Right atrium auricular region (tissue), 2 donors: ENCODE measurements at regions not wholly inside any gene's neighbourhood (a gene's known extent, or its start where the extent isn't known, plus 50 kb on each side); places are given as distances from the start of the nearest gene placed in this dataset.

ENCODE experiments used
- DNase-seq: peaks from one replicate; pipeline ENCODE4 v3.0.0-alpha.2; 2019; ENCODE audit warnings: low spot score
- H3K27ac ChIP-seq, 2 donors: fragments of 200-600 bp; sonication (generic); 1 replicate in 1 of 2; 2 replicates in 1 of 2; pipeline ENCODE4 v1.5.1; 2016 to 2019
- H3K27me3 ChIP-seq, 2 donors: fragments of 200-600 bp; sonication (generic); one replicate each; pipeline versions ENCODE4 v1.5.1 to v1.6.0; 2017 to 2019
- H3K36me3 ChIP-seq: fragments of 200-600 bp; sonication (generic); one replicate; pipeline ENCODE4 v1.5.1; 2016
- H3K4me1 ChIP-seq, 2 donors: fragments of 200-600 bp; sonication (generic); one replicate each; pipeline versions ENCODE4 v1.5.1 to v1.6.0; 2017 to 2019
- H3K4me3 ChIP-seq, 2 donors: fragments of 200-600 bp; sonication (generic); 1 replicate in 1 of 2; 2 replicates in 1 of 2; pipeline ENCODE4 v1.5.1; 2017 to 2019; ENCODE audit warnings: mild to moderate bottlenecking in 1 of 2, moderate library complexity in 1 of 2
- H3K9me3 ChIP-seq, 2 donors: fragments of 200-600 bp; sonication (generic); one replicate each; pipeline ENCODE4 v1.5.1; 2019
- TF ChIP-seq, protein P1 (sequence below), 2 donors: fragments of 200-600 bp; sonication (generic); IDR thresholded peaks; one replicate each; pipeline ENCODE4 v1.5.1; 2019; ENCODE audit warnings: antibody characterized with exemption in 2 of 2

DNA sequence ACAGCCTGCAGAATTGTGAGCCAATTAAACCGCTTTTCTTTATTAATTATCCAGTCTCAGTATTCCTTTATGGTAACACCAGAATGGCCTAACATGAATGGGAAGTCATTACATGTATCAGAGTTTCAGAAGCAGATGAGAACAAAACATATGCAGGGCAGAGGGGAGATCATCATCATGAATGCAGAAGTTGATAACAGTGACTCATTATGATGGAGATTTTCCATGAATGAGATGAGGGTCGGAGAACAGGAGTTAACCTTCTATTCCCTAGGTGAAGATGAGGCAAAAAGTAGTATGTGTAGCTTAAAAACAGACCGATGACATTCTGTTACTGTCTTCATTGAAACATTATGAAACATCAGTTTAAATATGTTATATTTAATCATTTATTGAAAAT lies 59.5 kb upstream of the PPM1B start:
- H3K27ac ChIP-seq = no peak overlapping the region
- no peaks in the 10 kb centered on the region for H3K27me3 ChIP-seq
- no peak for DNase-seq
- H3K9me3 ChIP-seq = no peaks in the 10 kb centered on the region
- H3K4me3 ChIP-seq = no peak overlapping the region
- TF ChIP-seq, protein P1, sequence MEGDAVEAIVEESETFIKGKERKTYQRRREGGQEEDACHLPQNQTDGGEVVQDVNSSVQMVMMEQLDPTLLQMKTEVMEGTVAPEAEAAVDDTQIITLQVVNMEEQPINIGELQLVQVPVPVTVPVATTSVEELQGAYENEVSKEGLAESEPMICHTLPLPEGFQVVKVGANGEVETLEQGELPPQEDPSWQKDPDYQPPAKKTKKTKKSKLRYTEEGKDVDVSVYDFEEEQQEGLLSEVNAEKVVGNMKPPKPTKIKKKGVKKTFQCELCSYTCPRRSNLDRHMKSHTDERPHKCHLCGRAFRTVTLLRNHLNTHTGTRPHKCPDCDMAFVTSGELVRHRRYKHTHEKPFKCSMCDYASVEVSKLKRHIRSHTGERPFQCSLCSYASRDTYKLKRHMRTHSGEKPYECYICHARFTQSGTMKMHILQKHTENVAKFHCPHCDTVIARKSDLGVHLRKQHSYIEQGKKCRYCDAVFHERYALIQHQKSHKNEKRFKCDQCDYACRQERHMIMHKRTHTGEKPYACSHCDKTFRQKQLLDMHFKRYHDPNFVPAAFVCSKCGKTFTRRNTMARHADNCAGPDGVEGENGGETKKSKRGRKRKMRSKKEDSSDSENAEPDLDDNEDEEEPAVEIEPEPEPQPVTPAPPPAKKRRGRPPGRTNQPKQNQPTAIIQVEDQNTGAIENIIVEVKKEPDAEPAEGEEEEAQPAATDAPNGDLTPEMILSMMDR (IDR thresholded peaks at IDR 0.05) = no peak
- no peaks in the 10 kb centered on the region for H3K4me1 ChIP-seq
- H3K36me3 ChIP-seq = no peaks in the 10 kb centered on the region

DNA sequence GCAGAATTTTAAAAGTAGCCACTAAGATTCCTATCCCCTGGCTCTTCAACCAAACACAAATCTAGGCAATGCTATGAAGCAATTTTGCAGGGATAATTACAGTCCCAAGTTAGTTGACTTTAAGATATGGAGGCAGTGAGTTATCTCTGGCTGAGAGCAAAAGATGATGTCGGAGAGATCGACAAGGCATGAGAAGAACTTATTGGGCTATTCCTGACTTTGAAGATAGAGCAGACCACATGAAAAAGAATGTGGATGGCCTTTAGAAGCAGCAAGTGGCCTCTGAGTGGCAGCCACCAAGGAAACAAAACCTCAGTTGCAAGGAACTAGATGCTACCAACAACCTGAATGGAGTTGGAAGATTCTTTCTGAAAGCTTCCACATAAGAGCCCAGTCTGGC lies 58.2 kb upstream of the PPM1B start:
- no peak overlapping the region for H3K4me3 ChIP-seq
- no peak for DNase-seq
- H3K4me1 ChIP-seq = no peaks in the 10 kb centered on the region
- TF ChIP-seq, protein P1 (IDR thresholded peaks at IDR 0.05) = no peak
- no peaks in the 10 kb centered on the region for H3K9me3 ChIP-seq
- H3K27me3 ChIP-seq = no peaks in the 10 kb centered on the region
- no peak overlapping the region for H3K27ac ChIP-seq
- no peaks in the 10 kb centered on the region for H3K36me3 ChIP-seq

- TF ChIP-seq, protein P1 (IDR thresholded peaks at IDR 0.05) = no peak
- no peak overlapping the region for H3K4me3 ChIP-seq
- no peaks in the 10 kb centered on the region for H3K4me1 ChIP-seq
- no peak for DNase-seq
- no peak overlapping the region for H3K27ac ChIP-seq
- H3K36me3 ChIP-seq = no peaks in the 10 kb centered on the region
- no peaks in the 10 kb centered on the region for H3K27me3 ChIP-seq
- H3K9me3 ChIP-seq = no peaks in the 10 kb centered on the region
Measured at GRCh38 chr2:44112096-44112495, 56.6 kb upstream of the PPM1B start.

DNA sequence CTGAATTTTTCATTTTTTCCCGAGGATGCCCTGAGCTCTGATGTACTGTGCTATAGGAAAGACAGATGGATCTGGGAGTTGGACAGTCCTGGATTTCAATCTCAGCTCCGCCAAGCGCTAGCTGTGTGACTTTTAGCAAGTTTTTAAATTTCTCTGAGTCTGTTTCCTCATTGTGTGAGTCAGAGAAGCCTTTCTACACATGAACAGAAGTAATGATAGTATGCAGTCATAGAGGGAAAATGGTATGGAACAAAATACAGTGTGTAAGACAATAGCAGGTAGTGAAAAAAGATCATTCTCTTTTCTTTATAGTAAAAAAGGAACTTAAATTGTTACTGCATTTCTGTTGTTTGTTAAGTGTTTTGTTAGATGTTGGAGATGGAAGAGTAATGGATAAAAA lies 52.4 kb upstream of the PPM1B start:
- H3K4me1 ChIP-seq = no peaks in the 10 kb centered on the region
- no peak overlapping the region for H3K27ac ChIP-seq
- no peaks in the 10 kb centered on the region for H3K36me3 ChIP-seq
- TF ChIP-seq, protein P1 (IDR thresholded peaks at IDR 0.05) = no peak
- no peaks in the 10 kb centered on the region for H3K27me3 ChIP-seq
- H3K4me3 ChIP-seq = no peak overlapping the region
- no peak for DNase-seq
- no peaks in the 10 kb centered on the region for H3K9me3 ChIP-seq

- TF ChIP-seq, protein P1 (IDR thresholded peaks at IDR 0.05) = no peak
- H3K4me3 ChIP-seq = no peak overlapping the region
- H3K27me3 ChIP-seq = no peaks in the 10 kb centered on the region
- no peak for DNase-seq
- H3K4me1 ChIP-seq = no peaks in the 10 kb centered on the region
- no peaks in the 10 kb centered on the region for H3K9me3 ChIP-seq
- H3K27ac ChIP-seq = no peak overlapping the region
- no peaks in the 10 kb centered on the region for H3K36me3 ChIP-seq
Measured at GRCh38 chr2:44118257-44118656, 50.4 kb upstream of the PPM1B start.
